Activated B cell treated with CpG ODN at 0.5 μM for 24 hours (primary cell): ENCODE measurements at regions not wholly inside any gene's neighbourhood (a gene's known extent, or its start where the extent isn't known, plus 50 kb on each side); places are given as distances from the start of the nearest gene placed in this dataset.

Experiments
- ATAC-seq: fragments of 200-7000 bp; cut with Tn5 transposase; one replicate; pipeline ENCODE4 v1.10.0; 2021; ENCODE audit warnings: low read depth, mild to moderate bottlenecking, moderate library complexity
- CTCF ChIA-PET: fragments of 350-600 bp; sonication (Branson Sonifier 250); formaldehyde crosslinking; loops from one replicate; lab custom pipeline; 2021; ENCODE audit warnings: antibody characterized with exemption; lab: Charles Lee
- POLR2A ChIA-PET: fragments of 350-600 bp; sonication (Branson Sonifier 250); formaldehyde crosslinking; loops from one replicate; lab custom pipeline; 2021; ENCODE audit warnings: antibody characterized with exemption; lab: Charles Lee
- DNase-seq: peaks from one replicate; pipeline ENCODE4 v3.0.0; 2022
- H3K27ac Mint-ChIP-seq: one replicate; pipeline ENCODE4 v1.8.0; 2020; ENCODE audit warnings: mixed read lengths
- H3K27me3 Mint-ChIP-seq: one replicate; pipeline ENCODE4 v1.8.0; 2021; ENCODE audit warnings: mixed read lengths
- H3K36me3 Mint-ChIP-seq: one replicate; pipeline ENCODE4 v1.8.0; 2021; ENCODE audit warnings: low read depth, mixed read lengths
- H3K4me1 Mint-ChIP-seq: one replicate; pipeline ENCODE4 v1.8.0; 2021; ENCODE audit warnings: mixed read lengths
- H3K4me3 Mint-ChIP-seq: one replicate; pipeline ENCODE4 v1.8.0; 2020; ENCODE audit warnings: mild to moderate bottlenecking, mixed read lengths
- H3K9me3 Mint-ChIP-seq: one replicate; pipeline ENCODE4 v1.8.0; 2020; ENCODE audit warnings: mixed read lengths
- intact Hi-C: fragments of 100-400 bp; cut with micrococcal nuclease; formaldehyde crosslinking; loops from one replicate; pipeline ENCODE4 v1.15.1; 2024
- TF ChIP-seq, protein P1 (sequence below): fragments of 200-600 bp; IDR thresholded peaks from one replicate; pipeline ENCODE4 v1.8.0; 2022; ENCODE audit warnings: antibody characterized with exemption, mild to moderate bottlenecking

DNA sequence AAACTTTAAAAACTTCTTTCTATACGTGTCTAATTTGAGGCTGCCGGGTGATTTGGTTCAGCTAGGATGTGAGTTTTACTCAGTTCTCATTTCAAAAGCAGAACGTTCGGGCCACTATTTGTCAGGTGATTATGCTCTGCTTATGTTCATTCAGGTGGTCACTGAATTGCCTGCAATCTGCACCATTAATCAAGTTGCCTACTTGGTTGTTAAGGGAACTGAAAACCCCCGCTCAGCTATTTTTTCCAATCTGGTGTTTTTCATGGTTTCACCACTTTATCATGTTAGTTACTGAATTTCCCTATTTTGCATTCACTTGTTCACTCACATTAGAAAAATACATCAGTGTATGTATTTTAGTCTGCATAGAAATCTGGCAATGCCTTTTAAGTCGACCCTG lies 523.0 kb downstream of the CSNK1G3 start:
- POLR2A ChIA-PET = interaction anchor here (0.6 to 1.6 kb wide), 7 partner anchors 12 to 895 kb away, joined by 3 to 7 read pairs (median 4); partner anchors contain the start of gene ZNF608
- intact Hi-C loops = loop anchor here (1.0 to 5.0 kb wide), 11 partner anchors 22 to 971 kb away; no protein-coding TSS in a partner anchor
- TF ChIP-seq, protein P1, sequence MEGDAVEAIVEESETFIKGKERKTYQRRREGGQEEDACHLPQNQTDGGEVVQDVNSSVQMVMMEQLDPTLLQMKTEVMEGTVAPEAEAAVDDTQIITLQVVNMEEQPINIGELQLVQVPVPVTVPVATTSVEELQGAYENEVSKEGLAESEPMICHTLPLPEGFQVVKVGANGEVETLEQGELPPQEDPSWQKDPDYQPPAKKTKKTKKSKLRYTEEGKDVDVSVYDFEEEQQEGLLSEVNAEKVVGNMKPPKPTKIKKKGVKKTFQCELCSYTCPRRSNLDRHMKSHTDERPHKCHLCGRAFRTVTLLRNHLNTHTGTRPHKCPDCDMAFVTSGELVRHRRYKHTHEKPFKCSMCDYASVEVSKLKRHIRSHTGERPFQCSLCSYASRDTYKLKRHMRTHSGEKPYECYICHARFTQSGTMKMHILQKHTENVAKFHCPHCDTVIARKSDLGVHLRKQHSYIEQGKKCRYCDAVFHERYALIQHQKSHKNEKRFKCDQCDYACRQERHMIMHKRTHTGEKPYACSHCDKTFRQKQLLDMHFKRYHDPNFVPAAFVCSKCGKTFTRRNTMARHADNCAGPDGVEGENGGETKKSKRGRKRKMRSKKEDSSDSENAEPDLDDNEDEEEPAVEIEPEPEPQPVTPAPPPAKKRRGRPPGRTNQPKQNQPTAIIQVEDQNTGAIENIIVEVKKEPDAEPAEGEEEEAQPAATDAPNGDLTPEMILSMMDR = no peak
- DNase-seq (no peak), ATAC-seq (peak; percentile 94)
- Mint-ChIP-seq H3K4me3 (peak overlapping the region; percentile 48), H3K9me3 (no peaks in the 10 kb centered on the region), H3K4me1 (peaks cover 52% of the 10 kb centered on the region), H3K27me3 (no peaks in the 10 kb centered on the region), H3K36me3 (no peaks in the 10 kb centered on the region), H3K27ac (peak overlapping the region; percentile 92)
- CTCF ChIA-PET = no interaction called here

GRCh38 chr5:124034083-124034700 lies 522.2 kb downstream of the CSNK1G3 start:
- Mint-ChIP-seq H3K36me3 (no peaks in the 10 kb centered on the region), H3K27me3 (no peaks in the 10 kb centered on the region), H3K9me3 (no peaks in the 10 kb centered on the region), H3K27ac (peak overlapping the region; percentile 92), H3K4me3 (peak overlapping the region; percentile 61), H3K4me1 (peaks cover 52% of the 10 kb centered on the region)
- DNase-seq (no peak), ATAC-seq (no peak)
- TF ChIP-seq, protein P1 = no peak
- ChIA-PET POLR2A (interaction anchor here (0.6 to 1.4 kb wide), 5 partner anchors 23 to 1419 kb away, joined by 3 to 7 read pairs (median 6); partner anchors contain the start of gene ZNF608), CTCF (no interaction called here)
- intact Hi-C loops = loop anchor here (2.0 kb wide), 2 partner anchors 57 to 671 kb away; no protein-coding TSS in a partner anchor

DNA sequence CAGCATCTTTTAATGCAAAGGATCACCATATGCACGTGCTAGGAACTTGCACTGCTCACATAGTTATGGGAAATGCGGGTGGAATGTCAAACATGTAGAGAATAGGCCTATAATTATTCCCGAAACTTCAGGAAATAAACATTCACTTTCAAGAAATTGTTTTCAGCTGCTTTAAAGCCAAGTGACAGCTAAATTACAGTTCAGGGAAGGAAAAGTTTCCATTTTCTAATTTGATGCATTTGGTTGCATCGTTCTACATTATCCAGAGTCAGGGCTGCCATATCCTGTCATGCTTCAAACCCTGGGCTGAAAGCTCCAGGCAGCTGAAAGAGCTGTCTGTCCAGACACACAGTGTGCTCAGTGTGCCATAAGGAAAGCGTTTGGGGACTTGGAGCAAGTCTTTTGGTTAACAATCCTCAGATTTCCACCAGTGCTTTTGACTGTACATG lies 518.1 kb downstream of the CSNK1G3 start:
- CTCF ChIA-PET = no interaction called here
- H3K36me3 Mint-ChIP-seq = no peaks in the 10 kb centered on the region
- H3K27ac Mint-ChIP-seq = no peak overlapping the region
- H3K4me1 Mint-ChIP-seq = peaks cover 28% of the 10 kb centered on the region
- ATAC-seq = no peak
- H3K27me3 Mint-ChIP-seq = no peaks in the 10 kb centered on the region
- H3K4me3 Mint-ChIP-seq = no peak overlapping the region
- POLR2A ChIA-PET = no interaction called here
- H3K9me3 Mint-ChIP-seq = no peaks in the 10 kb centered on the region
- intact Hi-C loops = no loop called here
- TF ChIP-seq, protein P1 = no peak
- DNase-seq = no peak

- Mint-ChIP-seq H3K27ac (no peak overlapping the region), H3K4me3 (no peak overlapping the region), H3K36me3 (no peaks in the 10 kb centered on the region), H3K9me3 (no peaks in the 10 kb centered on the region), H3K27me3 (no peaks in the 10 kb centered on the region), H3K4me1 (peaks cover 4% of the 10 kb centered on the region)
- intact Hi-C loops = no loop called here
- ATAC-seq = no peak
- ChIA-PET CTCF (no interaction called here), POLR2A (no interaction called here)
- DNase-seq = no peak
- TF ChIP-seq, protein P1 = no peak
Observed at GRCh38 chr5:124027441-124027840, 515.5 kb downstream of the CSNK1G3 start.

- CTCF ChIA-PET = no interaction called here
- TF ChIP-seq, protein P1 = no peak
- intact Hi-C loops = no loop called here
- ATAC-seq = no peak
- Mint-ChIP-seq H3K27me3 (no peaks in the 10 kb centered on the region), H3K9me3 (peaks cover 2% of the 10 kb centered on the region), H3K36me3 (peaks cover 3% of the 10 kb centered on the region), H3K4me3 (no peak overlapping the region), H3K4me1 (no peaks in the 10 kb centered on the region), H3K27ac (no peak overlapping the region)
- DNase-seq = no peak
- POLR2A ChIA-PET = no interaction called here
Observed at GRCh38 chr5:124025306-124025845, 513.4 kb downstream of the CSNK1G3 start.
